HCT116 (cell line): ENCODE measurements at regions not wholly inside any gene's neighbourhood (a gene's known extent, or its start where the extent isn't known, plus 50 kb on each side); places are given as distances from the start of the nearest gene placed in this dataset.

Experiments used
- ATAC-seq: fragments of 200-7000 bp; cut with Tn5 transposase; 2 replicates; pipeline ENCODE4 v1.9.1; 2020; ENCODE audit warnings: mild to moderate bottlenecking, moderate library complexity
- BruUV-seq: library from RNA; stranded (reverse); fragments of 400-500 nt; replicated peaks from 2 replicates; lab custom pipeline; 2021; lab: Mats Ljungman, UMichigan
- CTCF ChIA-PET: fragments of 300-600 bp; sonication (Branson Sonifier 250); formaldehyde crosslinking; loops from one replicate; lab custom pipeline; 2021; ENCODE audit warnings: antibody characterized with exemption; lab: Charles Lee
- POLR2A ChIA-PET: fragments of 300-600, 350-600 bp; sonication (Branson Sonifier 250); formaldehyde crosslinking; loops from one replicate; lab custom pipeline; 2021; ENCODE audit warnings: antibody characterized with exemption; lab: Charles Lee
- RAD21 ChIA-PET, 2 experiments: fragments of 300-600 bp; sonication (Branson Sonifier 250); formaldehyde crosslinking; loops; one replicate each; lab custom pipeline; 2023; ENCODE audit warnings: low total read pairs in 2 of 2; ENCODE audit not compliant: uncharacterized antibody in 2 of 2, unreplicated experiment in 2 of 2, low non-redundant PET in 1 of 2; lab: Charles Lee
- DNase-seq: peaks from one replicate; pipeline ENCODE4 v3.0.0-alpha.2; 2010; ENCODE audit warnings: low read depth, low spot score
- H2AFZ ChIP-seq: fragments of 200-600 bp; shearing (Covaris generic), sonication (generic); 2 replicates; pipeline ENCODE4 v1.6.1; 2017; ENCODE audit warnings: low read depth, mixed run types, mixed read lengths, antibody characterized with exemption, low read length; ENCODE audit not compliant: poor library complexity, severe bottlenecking
- H3K27ac ChIP-seq: 2 replicates; pipeline ENCODE4 v1.5.1; 2012; ENCODE audit warnings: low read depth, low read length
- H3K27me3 ChIP-seq: fragments of 200-600 bp; sonication (generic); 2 replicates; pipeline ENCODE4 v1.6.1; 2016; ENCODE audit warnings: mixed run types, low read length, mixed read lengths; ENCODE audit not compliant: insufficient read depth
- H3K36me3 ChIP-seq, 2 experiments: fragments of 200-500 bp in 1 of 2; fragments of 200-600 bp in 1 of 2; sonication (Bioruptor generic) in 1 of 2; sonication (generic) in 1 of 2; 2 replicates each; pipeline versions ENCODE4 v1.5.1 to v1.6.1; 2014 to 2016; ENCODE audit warnings: low read length in 2 of 2, inconsistent platforms in 1 of 2, mixed read lengths in 1 of 2, mixed run types in 1 of 2; ENCODE audit not compliant: insufficient read depth in 2 of 2, control insufficient read depth in 1 of 2
- H3K4me1 ChIP-seq, 2 experiments: fragments of 200-600 bp in 1 of 2; sonication (generic) in 1 of 2; 2 replicates each; pipeline versions ENCODE4 v1.5.1 to v1.6.1; 2012 to 2017; ENCODE audit warnings: low read length in 2 of 2, inconsistent platforms in 1 of 2, mild to moderate bottlenecking in 1 of 2, mixed read lengths in 1 of 2, mixed run types in 1 of 2, moderate library complexity in 1 of 2; ENCODE audit not compliant: insufficient read depth in 2 of 2, control insufficient read depth in 1 of 2
- H3K4me2 ChIP-seq: fragments of 200-600 bp; sonication (generic); 2 replicates; pipeline ENCODE4 v1.6.1; 2017; ENCODE audit warnings: mixed run types, low read length, mixed read lengths
- H3K4me3 ChIP-seq, 2 experiments: fragments of 200-600 bp in 1 of 2; sonication (generic) in 1 of 2; replicated peaks in 1 of 2; 2 replicates each; pipeline ENCODE4 v1.5.1; 2011 to 2016; ENCODE audit warnings: low read length in 2 of 2, control low read depth in 1 of 2, low read depth in 1 of 2, mild to moderate bottlenecking in 1 of 2, mixed read lengths in 1 of 2, mixed run types in 1 of 2
- H3K79me2 ChIP-seq: fragments of 200-600 bp; sonication (generic); 2 replicates; pipeline ENCODE4 v1.6.1; 2017; ENCODE audit warnings: mild to moderate bottlenecking, mixed run types, low read length, moderate library complexity, mixed read lengths; ENCODE audit not compliant: insufficient read depth
- H3K9ac ChIP-seq: fragments of 200-600 bp; sonication (generic); 2 replicates; pipeline ENCODE4 v1.6.1; 2016; ENCODE audit warnings: low read length, mixed read lengths
- H3K9me2 ChIP-seq: fragments of 200-600 bp; sonication (generic), shearing (Covaris generic); 2 replicates; pipeline ENCODE4 v1.6.1; 2017; ENCODE audit warnings: mixed run types, mild to moderate bottlenecking, moderate library complexity; ENCODE audit not compliant: insufficient read depth
- H3K9me3 ChIP-seq, 2 experiments: fragments of 200-500 bp in 1 of 2; fragments of 200-600 bp in 1 of 2; sonication (Bioruptor generic) in 1 of 2; sonication (generic) in 1 of 2; 2 replicates each; pipeline ENCODE4 v1.6.1; 2014 to 2017; ENCODE audit warnings: low read length in 2 of 2, mixed read lengths in 2 of 2, inconsistent platforms in 1 of 2, low read depth in 1 of 2, mild to moderate bottlenecking in 1 of 2, mixed run types in 1 of 2, moderate library complexity in 1 of 2; ENCODE audit not compliant: control insufficient read depth in 1 of 2, insufficient read depth in 1 of 2
- H4K20me1 ChIP-seq: fragments of 200-600 bp; sonication (generic), shearing (Covaris generic); 2 replicates; pipeline ENCODE4 v1.6.1; 2017; ENCODE audit warnings: mixed run types, mild to moderate bottlenecking, moderate library complexity; ENCODE audit not compliant: insufficient read depth
- ATF3 ChIP-seq: IDR thresholded peaks from 2 replicates; pipeline ENCODE4 v1.6.1; 2012
- CBX3 ChIP-seq: IDR thresholded peaks from 2 replicates; pipeline ENCODE4 v1.6.1; 2012; ENCODE audit warnings: low read depth
- EZH2 ChIP-seq: fragments of 200-600 bp; sonication (generic); IDR thresholded peaks from 2 replicates; pipeline ENCODE4 v1.6.1; 2017; ENCODE audit warnings: antibody characterized with exemption, mixed run types
- EZH2phosphoT487 ChIP-seq: fragments of 200-600 bp; IDR thresholded peaks from 2 replicates; pipeline ENCODE4 v1.6.1; 2018; ENCODE audit warnings: antibody characterized with exemption, borderline replicate concordance
- POLR2A ChIP-seq: IDR thresholded peaks from 2 replicates; pipeline ENCODE4 v1.7.0; 2011; ENCODE audit warnings: borderline replicate concordance; ENCODE audit not compliant: insufficient read depth, insufficient read length; ENCODE audit errors: extremely low read depth
- RAD21 ChIP-seq: IDR thresholded peaks from 2 replicates; pipeline ENCODE4 v1.6.1; 2012; ENCODE audit warnings: low read depth, mild to moderate bottlenecking
- REST ChIP-seq: IDR thresholded peaks from 2 replicates; pipeline ENCODE4 v1.6.1; 2012; ENCODE audit warnings: low read depth
- SIN3A ChIP-seq: IDR thresholded peaks from 2 replicates; pipeline ENCODE4 v1.6.1; 2012; ENCODE audit warnings: low read depth
- SP1 ChIP-seq: IDR thresholded peaks from 2 replicates; pipeline ENCODE4 v1.6.1; 2012; ENCODE audit warnings: low read depth
- TCF7L2 ChIP-seq: IDR thresholded peaks from 2 replicates; pipeline ENCODE4 v1.7.0; 2011; ENCODE audit warnings: borderline replicate concordance, inconsistent platforms; ENCODE audit not compliant: insufficient read depth, insufficient read length; ENCODE audit errors: extremely low read depth
- YY1 ChIP-seq: IDR thresholded peaks from 2 replicates; pipeline ENCODE4 v1.6.1; 2011; ENCODE audit warnings: low read length, low read depth, moderate library complexity, mild to moderate bottlenecking; ENCODE audit not compliant: insufficient replicate concordance; ENCODE audit errors: extremely low read depth
- ZNF274 ChIP-seq: fragments of 200-500 bp; sonication (Bioruptor generic); IDR thresholded peaks from 2 replicates; pipeline ENCODE4 v1.6.1; 2014; ENCODE audit warnings: mild to moderate bottlenecking, low read depth, low read length, inconsistent platforms
- intact Hi-C: fragments of 100-400 bp; cut with micrococcal nuclease; formaldehyde crosslinking; loops from 2 replicates; pipeline ENCODE4 v1.10.0; 2022
- TF ChIP-seq, protein P1 (sequence below): IDR thresholded peaks from 2 replicates; pipeline ENCODE4 v1.6.1; 2011; ENCODE audit warnings: mild to moderate bottlenecking, low read length, moderate library complexity; ENCODE audit not compliant: insufficient replicate concordance; ENCODE audit errors: extremely low read depth

GRCh38 chr15:79535536-79535935 is 103.4 kb downstream of the MINAR1 start (continued):
- TF ChIP-seq POLR2A = no peak
- no peak for TF ChIP-seq EZH2
- no peak for TF ChIP-seq RAD21
- no peak for TF ChIP-seq EZH2phosphoT487
- no peak for TF ChIP-seq ZNF274
- no peak for TF ChIP-seq TCF7L2
- no peak for TF ChIP-seq SP1
- TF ChIP-seq ATF3 = no peak
- no peak for TF ChIP-seq CBX3

GRCh38 chr15:79538527-79538926 is 106.4 kb downstream of the MINAR1 start:
- Histone ChIP-seq H3K4me1 (peaks cover 0 to 8% of the 10 kb centered on the region in 2 experiments; a peak in 1 of 4 replicates), H3K27ac (no peak overlapping the region), H3K27me3 (peaks cover 4% of the 10 kb centered on the region; the same call in 1 of the 2 replicates), H3K36me3 (no peaks in the 10 kb centered on the region), H3K4me3 (no peak overlapping the region), H3K9me3 (no peaks in the 10 kb centered on the region), H3K9ac (no peak overlapping the region), H3K4me2 (no peak overlapping the region), H3K9me2 (no peaks in the 10 kb centered on the region), H3K79me2 (no peaks in the 10 kb centered on the region), H4K20me1 (no peaks in the 10 kb centered on the region)
- intact Hi-C loops = no loop called here
- CTCF ChIA-PET = no interaction called here
- no TSS peak for BruUV-seq
- no peak for DNase-seq
- RAD21 ChIA-PET = no interaction called here
- ATAC-seq = no peak
- TF ChIP-seq SIN3A (no peak), YY1 (no peak), RAD21 (no peak), SP1 (no peak), REST (no peak), EZH2phosphoT487 (no peak)
- TF ChIP-seq, protein P1, sequence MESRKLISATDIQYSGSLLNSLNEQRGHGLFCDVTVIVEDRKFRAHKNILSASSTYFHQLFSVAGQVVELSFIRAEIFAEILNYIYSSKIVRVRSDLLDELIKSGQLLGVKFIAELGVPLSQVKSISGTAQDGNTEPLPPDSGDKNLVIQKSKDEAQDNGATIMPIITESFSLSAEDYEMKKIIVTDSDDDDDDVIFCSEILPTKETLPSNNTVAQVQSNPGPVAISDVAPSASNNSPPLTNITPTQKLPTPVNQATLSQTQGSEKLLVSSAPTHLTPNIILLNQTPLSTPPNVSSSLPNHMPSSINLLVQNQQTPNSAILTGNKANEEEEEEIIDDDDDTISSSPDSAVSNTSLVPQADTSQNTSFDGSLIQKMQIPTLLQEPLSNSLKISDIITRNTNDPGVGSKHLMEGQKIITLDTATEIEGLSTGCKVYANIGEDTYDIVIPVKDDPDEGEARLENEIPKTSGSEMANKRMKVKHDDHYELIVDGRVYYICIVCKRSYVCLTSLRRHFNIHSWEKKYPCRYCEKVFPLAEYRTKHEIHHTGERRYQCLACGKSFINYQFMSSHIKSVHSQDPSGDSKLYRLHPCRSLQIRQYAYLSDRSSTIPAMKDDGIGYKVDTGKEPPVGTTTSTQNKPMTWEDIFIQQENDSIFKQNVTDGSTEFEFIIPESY = no peak
- TF ChIP-seq, all 23 proteins: peak for 0
- POLR2A ChIA-PET = no interaction called here
- H2AFZ ChIP-seq = no peak overlapping the region
